Panc1 (cell line): ENCODE measurements at regions not wholly inside any gene's neighbourhood (a gene's known extent, or its start where the extent isn't known, plus 50 kb on each side); places are given as distances from the start of the nearest gene placed in this dataset.

Experiments
- POLR2AphosphoS5 ChIP-seq: IDR thresholded peaks from 2 replicates; pipeline ENCODE4 v1.6.1; 2012; ENCODE audit warnings: mild to moderate bottlenecking, low read depth, low read length, moderate library complexity
- TCF7L2 ChIP-seq: IDR thresholded peaks from 2 replicates; pipeline ENCODE4 v1.6.1; 2011; ENCODE audit warnings: mild to moderate bottlenecking, low read depth, low read length, inconsistent platforms
- TF ChIP-seq, protein P1 (sequence below): fragments of 450-650 bp; IDR thresholded peaks from 2 replicates; pipeline ENCODE4 v1.5.1; 2017; ENCODE audit warnings: mild to moderate bottlenecking
- TF ChIP-seq, protein P2 (sequence below), 2 experiments: IDR thresholded peaks; 2 replicates each; pipeline ENCODE4 v1.6.1; 2011 to 2012; ENCODE audit warnings: low read depth in 2 of 2, control low read depth in 1 of 2, low read length in 1 of 2, mild to moderate bottlenecking in 1 of 2, moderate library complexity in 1 of 2; ENCODE audit not compliant: insufficient read depth in 1 of 2

- TF ChIP-seq TCF7L2 (no peak), POLR2AphosphoS5 (no peak)
- TF ChIP-seq, protein P1, sequence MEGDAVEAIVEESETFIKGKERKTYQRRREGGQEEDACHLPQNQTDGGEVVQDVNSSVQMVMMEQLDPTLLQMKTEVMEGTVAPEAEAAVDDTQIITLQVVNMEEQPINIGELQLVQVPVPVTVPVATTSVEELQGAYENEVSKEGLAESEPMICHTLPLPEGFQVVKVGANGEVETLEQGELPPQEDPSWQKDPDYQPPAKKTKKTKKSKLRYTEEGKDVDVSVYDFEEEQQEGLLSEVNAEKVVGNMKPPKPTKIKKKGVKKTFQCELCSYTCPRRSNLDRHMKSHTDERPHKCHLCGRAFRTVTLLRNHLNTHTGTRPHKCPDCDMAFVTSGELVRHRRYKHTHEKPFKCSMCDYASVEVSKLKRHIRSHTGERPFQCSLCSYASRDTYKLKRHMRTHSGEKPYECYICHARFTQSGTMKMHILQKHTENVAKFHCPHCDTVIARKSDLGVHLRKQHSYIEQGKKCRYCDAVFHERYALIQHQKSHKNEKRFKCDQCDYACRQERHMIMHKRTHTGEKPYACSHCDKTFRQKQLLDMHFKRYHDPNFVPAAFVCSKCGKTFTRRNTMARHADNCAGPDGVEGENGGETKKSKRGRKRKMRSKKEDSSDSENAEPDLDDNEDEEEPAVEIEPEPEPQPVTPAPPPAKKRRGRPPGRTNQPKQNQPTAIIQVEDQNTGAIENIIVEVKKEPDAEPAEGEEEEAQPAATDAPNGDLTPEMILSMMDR: no peak
- TF ChIP-seq, protein P2, sequence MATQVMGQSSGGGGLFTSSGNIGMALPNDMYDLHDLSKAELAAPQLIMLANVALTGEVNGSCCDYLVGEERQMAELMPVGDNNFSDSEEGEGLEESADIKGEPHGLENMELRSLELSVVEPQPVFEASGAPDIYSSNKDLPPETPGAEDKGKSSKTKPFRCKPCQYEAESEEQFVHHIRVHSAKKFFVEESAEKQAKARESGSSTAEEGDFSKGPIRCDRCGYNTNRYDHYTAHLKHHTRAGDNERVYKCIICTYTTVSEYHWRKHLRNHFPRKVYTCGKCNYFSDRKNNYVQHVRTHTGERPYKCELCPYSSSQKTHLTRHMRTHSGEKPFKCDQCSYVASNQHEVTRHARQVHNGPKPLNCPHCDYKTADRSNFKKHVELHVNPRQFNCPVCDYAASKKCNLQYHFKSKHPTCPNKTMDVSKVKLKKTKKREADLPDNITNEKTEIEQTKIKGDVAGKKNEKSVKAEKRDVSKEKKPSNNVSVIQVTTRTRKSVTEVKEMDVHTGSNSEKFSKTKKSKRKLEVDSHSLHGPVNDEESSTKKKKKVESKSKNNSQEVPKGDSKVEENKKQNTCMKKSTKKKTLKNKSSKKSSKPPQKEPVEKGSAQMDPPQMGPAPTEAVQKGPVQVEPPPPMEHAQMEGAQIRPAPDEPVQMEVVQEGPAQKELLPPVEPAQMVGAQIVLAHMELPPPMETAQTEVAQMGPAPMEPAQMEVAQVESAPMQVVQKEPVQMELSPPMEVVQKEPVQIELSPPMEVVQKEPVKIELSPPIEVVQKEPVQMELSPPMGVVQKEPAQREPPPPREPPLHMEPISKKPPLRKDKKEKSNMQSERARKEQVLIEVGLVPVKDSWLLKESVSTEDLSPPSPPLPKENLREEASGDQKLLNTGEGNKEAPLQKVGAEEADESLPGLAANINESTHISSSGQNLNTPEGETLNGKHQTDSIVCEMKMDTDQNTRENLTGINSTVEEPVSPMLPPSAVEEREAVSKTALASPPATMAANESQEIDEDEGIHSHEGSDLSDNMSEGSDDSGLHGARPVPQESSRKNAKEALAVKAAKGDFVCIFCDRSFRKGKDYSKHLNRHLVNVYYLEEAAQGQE (IDR thresholded peaks at IDR 0.05; ENCODE audit: insufficient read depth in 1 of 2, low read depth in 2 of 2, low read length in 1 of 2): no peak
Observed at GRCh38 chr1:65729259-65729658, 63.4 kb upstream of the PDE4B start.
